SKM-1 (cell line): ENCODE measurements at regions not wholly inside any gene's neighbourhood (a gene's known extent, or its start where the extent isn't known, plus 50 kb on each side); places are given as distances from the start of the nearest gene placed in this dataset.
"Not testable (repeated sequence)": the region's sequence is repeated elsewhere in the genome, so short reads cannot be mapped to it uniquely, and the experiment has no call there.

Experiments
- DNase-seq: peaks from one replicate; lab custom pipeline; 2025; ENCODE audit not compliant: unreplicated experiment; lab: John Stamatoyannopoulos, UW

- DNase-seq = no peak
Measured at GRCh38 chr14:48735607-48736006, 850.6 kb downstream of the RPS29 start.

DNA sequence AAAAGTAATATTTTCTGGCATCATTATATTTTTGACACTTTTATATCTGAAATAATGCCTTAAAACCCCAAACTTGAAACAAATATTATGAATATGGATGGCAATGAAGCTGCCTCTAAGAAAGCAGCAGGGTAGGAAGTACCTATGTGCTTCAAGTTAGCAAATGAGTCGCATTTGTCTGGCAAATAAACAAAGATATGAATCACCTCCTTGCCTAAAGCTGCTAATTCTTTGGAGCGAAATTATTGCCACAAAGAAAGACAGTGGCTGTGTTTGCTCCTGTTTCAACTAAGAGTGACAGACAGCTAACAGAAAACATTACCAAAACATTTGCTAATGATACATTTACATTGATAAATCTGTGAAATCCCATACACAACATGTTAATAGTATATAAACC lies 854.9 kb downstream of the RPS29 start:
- no peak for DNase-seq

DNA sequence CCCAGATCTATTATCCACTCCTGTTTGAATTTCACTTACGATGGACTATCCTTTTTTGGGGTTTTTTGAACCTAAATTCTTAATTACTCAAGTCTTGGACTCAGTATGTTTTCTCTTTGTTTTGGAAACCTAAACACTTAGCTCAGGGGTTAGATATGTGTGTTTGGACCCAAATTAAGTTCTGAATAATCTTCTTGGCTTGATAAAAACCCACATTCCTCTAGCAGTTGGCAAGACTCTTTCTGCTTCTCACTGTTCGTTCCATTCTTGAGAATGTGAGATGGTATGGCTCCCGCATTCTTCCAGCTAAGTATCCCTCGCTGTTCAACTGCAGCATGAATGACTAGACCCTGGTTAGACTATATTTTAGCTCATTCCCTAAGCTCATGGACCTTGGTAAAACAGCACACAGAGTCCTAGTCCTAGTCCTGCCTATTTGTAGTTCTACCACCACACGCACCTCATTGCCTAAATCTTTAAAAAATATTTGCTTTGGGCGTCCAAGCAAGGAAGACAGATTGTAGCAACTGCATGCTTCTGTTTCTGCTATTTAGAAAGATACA lies 860.0 kb downstream of the RPS29 start:
- no peak for DNase-seq

GRCh38 chr14:48725051-48725734 lies 861.0 kb downstream of the RPS29 start:
- DNase-seq = no peak

DNA sequence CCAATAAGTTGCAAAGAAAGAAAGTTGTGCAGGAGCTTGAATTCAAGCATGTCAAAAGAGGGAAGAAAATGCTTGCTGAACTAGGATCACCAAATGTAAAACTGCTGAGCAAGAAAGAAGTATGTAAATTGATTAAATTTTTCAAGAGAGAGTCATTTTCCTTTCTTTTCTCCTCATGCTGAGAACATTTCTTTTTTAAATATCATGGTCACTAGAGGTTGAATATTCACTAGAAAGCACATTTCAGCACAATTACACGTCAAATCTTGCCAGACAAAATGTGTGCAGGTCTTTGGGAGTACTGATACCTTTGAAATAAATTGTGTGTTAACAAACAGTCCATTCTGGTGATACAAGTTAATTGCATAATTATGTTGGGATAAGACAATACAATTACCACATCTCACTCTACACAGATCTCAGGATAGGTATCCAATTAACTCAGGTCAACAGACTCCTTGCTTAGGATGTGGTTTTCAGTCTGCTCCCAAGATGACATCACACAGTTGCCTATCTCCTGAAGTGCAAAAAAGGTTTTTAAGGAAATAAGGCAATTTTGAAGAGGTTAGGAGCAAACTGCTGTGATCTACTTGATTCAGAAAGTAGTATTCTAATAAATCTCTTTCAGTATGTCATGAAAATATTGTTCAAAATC lies 862.2 kb downstream of the RPS29 start:
- no peak for DNase-seq

GRCh38 chr14:48714366-48714765 lies 871.8 kb downstream of the RPS29 start:
- DNase-seq = no peak

DNA sequence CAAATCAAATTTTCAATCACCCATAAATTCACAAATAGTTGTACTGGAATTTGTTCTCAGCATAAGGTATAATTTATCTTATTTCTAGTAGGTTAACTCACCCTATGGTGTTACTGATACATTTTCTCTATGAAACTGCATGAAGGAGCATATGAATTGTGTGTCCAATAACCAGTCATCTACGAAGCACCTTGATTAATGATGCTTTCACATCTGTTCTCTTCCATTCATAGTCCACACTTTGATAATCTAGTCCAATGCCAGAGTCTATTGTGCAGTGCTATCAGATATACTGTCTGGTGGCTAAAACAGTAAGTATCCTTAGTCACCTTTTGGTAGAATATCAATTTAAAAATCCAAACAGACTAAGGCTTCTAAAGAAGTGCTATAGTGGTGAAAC lies 876.0 kb downstream of the RPS29 start:
- DNase-seq = no peak

DNA sequence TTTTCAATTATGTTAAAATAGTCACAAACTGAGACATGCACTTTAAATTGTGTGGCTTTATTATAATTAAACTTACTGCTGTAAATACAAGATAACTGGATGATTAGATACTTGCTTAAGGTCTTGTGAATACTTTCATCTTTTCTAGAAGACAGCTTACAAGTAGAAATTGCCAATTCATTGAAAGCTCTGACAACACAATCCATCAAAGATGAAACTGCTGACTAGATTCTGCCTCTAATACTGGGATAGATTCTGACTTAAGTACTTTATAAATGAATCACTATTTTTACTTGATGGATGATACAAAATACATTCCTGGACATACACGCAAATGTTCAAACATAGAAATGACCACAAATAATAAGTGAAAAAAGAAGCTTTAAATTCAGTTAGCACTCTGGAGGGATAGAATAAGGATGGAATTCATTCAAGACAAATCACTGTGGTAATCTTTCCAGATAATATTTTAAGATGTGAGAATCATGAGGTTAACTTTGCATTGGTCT lies 876.8 kb downstream of the RPS29 start:
- no peak for DNase-seq

GRCh38 chr14:48704639-48705038 lies 881.5 kb downstream of the RPS29 start:
- DNase-seq = no peak

DNA sequence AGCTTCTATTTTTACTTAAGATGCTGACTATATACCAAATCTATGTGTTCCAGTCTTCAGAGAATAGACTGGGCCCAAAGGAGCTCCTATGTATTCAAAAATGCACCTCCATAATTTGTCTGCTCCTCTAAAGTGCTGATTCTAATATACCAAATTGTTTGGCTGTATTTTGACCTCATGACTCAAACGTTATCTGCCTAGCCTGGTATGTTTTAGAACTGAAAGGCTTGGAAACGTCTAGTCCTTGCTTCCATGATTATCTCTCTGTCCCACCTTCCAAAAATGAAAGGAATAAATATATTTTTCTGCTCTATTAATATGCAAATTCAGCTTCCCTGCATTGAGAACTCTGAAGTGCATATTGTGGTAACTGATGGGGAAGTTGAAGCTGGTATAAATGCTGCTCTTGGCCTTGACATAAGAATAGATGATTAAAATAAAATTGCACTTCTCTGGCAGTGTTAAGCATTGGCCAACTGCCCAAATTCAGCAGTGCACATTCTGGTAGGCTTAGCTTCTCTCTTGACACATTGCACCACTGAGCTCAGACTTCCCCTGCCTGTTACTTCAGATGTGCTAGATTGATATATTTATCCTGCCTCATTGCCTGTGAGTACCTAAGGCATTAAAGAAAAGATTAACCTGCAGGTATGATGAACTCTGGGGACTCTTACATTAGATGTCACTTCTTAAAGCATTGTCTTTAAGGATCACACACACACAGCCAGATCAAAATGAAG lies 882.3 kb downstream of the RPS29 start:
- no peak for DNase-seq

DNA sequence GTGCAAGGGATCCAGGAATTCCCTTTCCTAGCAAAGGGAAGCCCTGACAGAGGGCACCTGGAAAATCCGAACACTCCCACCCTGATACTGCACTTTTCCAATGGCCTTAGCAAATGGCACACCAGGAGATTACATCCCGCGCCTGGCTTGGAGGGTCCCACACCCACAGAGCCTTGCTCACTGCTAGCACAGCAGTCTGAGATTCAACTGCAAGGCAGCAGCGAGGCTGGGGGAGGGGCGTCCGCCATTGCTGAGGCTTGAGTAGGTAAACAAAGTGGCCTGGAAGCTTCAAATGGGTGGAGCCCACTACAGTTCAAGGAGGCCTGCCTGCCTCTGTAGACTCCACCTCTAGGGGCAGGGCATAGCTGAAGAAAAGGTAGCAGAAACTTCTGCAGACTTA lies 888.8 kb downstream of the RPS29 start:
- not testable (repeated sequence) for DNase-seq

DNA sequence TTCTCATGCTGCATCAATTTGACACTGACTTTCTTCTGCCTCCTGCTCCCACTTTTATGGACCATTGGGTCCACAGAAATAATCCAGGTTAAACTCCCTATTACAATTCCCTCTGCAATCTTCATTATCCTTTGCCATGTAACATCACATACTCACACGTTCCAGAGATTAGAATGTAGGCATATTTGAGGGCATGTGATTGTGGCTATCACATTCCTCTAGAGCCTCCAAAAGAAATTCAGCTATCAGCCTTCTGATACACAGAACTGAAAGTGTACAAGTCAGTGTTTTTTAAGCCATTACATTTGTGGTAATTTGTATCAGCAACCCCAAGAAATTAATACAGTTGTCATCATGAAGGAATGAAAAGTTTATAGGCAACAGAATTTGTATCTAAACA lies 892.4 kb downstream of the RPS29 start:
- no peak for DNase-seq

- no peak for DNase-seq
Measured at GRCh38 chr14:48690349-48690748, 895.8 kb downstream of the RPS29 start.

DNA sequence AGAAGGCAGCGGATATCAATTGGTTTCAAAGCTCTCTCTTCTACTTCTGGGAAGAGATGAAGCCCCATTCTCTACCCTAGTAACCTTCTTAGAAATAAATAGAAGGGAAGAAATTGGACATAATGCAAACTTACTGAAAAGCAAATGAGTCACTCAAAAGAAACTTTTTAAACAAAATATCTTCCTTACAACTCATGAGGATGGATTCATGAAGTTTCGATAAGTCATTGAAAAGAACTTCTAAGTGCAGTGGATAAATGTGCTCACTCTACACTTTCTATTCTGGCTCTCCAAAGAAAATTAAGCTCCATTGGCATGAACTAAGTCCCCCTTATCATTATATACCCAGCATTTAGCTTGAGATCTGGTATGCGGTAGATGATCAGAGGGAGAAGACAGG lies 899.5 kb downstream of the RPS29 start:
- no peak for DNase-seq

DNA sequence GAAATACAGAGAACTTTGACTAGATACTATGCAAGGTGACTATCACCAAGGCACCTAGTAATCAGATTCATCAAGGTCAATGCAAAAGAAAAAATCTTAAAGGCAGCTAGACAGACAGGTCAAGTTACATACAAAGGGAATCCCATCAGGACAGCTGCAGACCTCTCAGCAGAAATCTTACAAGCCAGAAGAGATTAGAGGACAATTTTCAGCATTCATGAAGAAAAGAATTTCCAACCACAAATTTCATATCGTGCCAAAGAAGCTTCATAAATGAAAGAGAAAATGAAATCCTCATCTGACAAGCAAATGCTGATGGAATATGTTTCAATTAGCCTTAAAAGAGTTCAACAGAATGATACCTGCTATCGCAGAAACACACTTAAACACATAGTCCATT lies 913.7 kb downstream of the RPS29 start:
- DNase-seq = no peak

DNA sequence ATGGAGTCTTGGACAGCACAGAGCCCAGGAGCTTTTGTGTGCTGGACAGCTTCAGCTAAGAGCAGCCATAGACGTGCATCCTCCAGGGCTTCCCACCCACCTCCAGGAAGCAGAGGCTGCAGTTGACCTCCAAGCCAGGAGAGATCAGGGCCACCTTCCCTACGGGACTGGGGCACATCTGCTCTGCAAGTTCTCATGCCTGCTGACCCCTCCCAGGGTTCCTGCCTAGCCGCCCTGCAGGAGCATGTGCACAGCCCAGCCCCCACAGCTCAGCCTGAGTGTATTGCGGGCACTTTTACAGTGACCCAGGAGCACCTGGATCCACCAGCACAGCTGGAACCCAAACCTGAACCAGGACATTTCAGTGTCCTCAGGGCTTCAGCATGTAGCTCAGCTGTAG lies 915.2 kb downstream of the RPS29 start:
- DNase-seq = no peak

- DNase-seq = no peak
Measured at GRCh38 chr14:48665077-48665784, 920.9 kb downstream of the RPS29 start.

GRCh38 chr14:48643241-48643640 lies 942.9 kb downstream of the RPS29 start:
- DNase-seq = no peak

DNA sequence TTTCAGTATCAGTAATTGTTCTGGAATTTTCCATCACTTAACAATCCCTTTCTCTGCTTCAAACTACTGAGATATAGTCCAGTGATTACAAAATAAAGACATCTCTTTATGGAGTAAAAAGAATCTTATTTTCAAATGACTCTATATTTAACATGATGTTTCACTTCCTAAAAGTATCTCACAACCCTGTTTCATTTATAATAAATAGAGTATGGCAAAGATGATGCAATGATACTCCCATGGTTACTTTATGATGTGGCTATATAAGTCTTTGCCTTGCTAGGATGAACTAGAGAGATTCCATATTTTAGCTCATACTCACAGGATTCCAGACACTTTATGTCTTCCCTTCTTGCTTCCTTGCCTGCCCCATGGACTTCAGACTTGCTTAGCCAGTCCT lies 953.5 kb upstream of the MDGA2 start:
- DNase-seq = no peak

DNA sequence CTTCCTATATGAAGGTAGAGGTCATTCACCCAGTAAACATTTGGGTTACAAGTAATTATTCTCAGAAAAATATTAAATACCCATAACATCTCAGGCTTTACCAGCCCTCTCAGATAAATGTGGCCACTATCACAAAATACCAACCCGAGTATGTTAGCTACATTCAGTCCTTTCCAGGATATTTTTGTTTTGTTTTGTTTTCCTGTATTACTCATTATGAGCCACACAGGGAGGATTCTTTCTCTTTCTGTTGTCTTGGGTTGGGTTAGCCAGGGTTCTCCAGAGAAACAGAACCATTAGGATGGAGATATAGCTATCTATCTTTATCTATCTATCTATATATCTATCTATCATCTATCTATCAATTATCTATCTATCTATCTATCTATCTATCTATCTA lies 947.6 kb upstream of the MDGA2 start:
- no peak for DNase-seq

DNA sequence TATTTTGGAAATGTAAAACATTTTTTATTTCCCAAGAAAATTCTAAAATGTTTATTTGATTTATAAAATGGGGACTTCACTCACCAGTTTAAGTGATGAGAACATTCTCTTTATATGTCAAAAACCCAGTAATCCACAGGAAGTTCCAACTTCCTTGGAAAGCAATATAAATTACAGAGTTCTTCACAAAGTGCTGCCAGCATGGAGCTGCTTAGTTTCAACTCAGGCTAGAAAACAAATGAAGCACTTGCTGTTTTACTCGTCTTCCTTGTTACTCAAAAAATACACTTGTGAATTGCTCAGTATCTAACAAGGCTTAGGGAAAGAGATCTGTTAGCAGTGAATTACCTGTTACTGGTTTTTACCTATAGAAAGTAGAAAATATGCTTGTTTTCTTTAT lies 942.7 kb upstream of the MDGA2 start:
- DNase-seq = no peak
